HG03432 (cell line): ENCODE measurements at regions not wholly inside any gene's neighbourhood (a gene's known extent, or its start where the extent isn't known, plus 50 kb on each side); places are given as distances from the start of the nearest gene placed in this dataset.

ENCODE experiments used
- ATAC-seq: cut with Tn5 transposase; IDR thresholded peaks from one replicate; pipeline ENCODE4 v1.9.1; 2021; ENCODE audit warnings: mild to moderate bottlenecking, moderate library complexity; ENCODE audit not compliant: unreplicated experiment

DNA sequence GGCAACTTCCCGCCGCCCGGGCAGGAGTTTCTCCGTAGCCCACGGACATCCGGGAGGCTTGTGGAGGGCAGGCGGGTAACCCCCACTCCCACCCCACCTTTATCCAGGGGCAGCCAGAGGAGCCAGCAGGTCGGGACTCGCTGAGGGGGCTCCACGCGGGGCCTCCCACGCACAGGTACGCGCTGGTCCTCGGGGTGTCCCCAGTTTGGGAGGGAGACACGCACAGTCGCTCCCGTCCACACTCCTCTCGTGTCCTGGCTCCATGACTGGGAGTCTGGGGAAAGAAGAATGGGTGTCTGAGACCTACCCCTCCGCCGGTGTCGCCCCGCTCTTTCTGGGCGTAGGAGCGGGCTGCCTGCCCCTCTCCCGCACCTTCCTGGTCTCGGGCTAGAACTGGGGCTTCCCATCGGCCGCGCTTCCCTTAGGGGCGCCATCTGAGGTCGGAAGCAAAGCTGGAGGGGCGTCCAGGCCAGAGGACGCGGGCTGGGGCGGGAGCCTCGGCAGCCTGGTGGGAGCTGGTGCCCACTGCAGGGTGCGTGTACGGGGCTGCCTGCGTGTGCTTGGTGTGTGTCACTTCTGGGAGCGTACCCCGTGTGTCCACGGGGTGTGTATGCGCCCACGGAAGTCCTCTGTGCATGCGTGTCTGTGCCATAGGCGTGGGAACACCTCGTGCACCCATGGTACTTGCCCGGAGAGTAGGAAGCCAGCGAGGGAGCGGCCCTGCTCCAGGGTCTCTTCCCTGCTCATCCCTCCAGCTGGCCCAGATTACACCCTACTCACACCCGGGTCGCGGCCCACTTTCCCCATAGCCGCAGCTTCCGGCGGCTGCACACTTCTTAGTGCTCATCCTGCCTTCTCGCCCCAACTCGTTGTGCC is 73.0 kb upstream of the LEP start:
- ATAC-seq = no peak

DNA sequence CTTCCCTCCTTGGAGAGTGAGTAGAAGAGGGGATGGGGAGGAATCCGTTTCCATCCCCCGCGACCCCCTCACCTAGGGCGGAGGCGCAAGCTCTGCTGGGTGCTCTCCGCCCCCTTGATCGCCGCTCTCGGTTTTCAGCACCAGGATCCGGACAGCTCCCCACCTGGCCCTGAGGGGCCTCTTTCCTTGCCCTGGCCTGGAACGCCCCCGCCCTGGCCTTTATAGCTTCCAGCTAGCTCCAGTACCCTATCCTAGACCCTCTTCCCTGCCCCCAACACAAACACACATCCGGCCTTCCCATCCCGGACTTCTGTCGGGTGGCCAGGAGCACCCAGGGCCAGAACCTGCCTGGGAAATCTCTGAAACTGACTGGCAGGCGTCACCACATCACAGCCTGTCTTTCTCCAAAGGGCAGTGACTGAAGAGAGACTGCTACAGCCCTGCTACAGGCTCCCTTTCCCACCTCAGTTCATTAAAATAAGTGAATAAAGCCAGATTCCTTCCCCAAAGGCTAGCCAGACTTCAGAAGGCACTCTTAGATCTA is 72.3 kb upstream of the LEP start:
- ATAC-seq = no peak

DNA sequence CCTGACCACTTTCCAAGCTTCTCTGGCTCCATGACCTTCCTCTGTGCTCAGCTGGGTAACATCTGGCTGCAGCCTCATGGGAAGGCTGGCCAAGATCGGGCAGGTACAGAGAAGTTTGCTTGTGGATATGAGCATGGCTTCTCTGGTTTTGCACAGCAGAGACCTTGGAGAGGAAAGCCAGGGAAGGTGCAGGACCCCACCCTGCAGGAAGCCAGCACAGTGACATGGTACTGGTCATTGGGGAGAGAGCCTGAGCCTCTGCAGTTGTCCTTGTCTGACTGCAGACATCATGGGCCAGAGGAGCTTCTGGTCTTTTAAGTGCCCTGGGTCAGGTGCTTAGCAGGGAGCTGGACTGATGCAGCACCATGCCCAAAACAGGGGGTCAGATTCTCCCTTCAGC is 70.6 kb upstream of the LEP start:
- no peak for ATAC-seq

- ATAC-seq = no peak
Measured at GRCh38 chr7:128171342-128171918, 69.6 kb upstream of the LEP start.

DNA sequence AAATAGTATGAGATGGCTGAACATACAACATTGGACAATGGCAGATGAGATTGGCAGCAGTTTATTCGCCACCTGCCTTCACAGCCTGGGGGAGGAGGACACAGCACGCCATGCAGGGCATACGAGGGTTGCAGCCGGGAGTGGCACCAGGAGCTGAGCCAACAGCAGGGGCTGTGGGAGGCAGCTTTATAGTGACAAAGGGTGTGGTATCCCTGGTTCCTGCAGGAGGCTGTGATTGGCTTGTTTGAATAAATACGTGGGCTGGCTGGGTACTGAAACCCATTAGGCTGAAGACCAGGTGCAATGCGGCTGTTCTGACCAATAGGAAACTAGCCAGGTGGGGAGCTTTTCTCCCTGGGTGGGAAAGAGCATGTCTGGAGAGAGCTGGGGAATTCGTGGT is 68.9 kb upstream of the LEP start:
- ATAC-seq = no peak

- ATAC-seq = peak; percentile 63
Measured at GRCh38 chr7:128172963-128173362, 68.1 kb upstream of the LEP start.

DNA sequence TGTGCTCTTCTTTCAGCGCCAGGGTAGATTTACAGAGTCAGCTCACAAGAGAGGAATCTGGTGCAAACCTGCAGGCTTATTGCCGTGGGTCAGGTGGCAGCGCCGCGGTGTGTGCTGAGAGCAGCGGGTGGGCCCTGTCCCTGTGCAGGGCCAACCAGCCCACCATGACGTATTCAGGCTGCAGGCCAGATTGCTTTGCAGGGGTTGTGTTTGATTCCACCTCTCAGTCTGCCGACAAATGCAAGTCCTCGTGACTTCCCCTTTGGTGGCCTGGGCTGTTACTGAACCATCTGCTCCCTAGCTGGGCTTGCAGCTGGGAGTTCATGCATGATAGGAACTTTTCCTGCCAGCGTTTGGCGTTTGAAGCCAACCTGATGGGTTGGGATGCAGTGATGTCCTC is 66.7 kb upstream of the LEP start:
- no peak for ATAC-seq

DNA sequence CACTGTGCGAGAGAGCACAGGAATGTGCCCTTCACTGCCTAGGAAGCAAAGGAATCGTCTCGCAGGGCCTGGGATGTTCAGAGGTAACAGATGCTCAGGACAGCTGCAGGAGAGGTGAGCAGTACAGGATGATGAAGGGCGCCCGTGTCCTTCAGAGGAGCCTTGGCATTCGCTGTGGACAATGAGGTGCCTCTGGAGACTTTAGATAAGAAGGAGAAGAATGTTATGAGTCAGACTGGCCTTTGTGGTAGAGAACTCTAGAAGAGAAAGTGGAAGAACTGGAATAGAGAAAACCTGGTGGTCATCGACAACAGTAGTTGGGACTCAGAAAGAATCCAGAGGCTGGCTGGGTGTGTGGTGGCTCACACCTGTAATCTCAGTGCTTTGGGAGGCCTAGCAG is 64.4 kb upstream of the LEP start:
- no peak for ATAC-seq

DNA sequence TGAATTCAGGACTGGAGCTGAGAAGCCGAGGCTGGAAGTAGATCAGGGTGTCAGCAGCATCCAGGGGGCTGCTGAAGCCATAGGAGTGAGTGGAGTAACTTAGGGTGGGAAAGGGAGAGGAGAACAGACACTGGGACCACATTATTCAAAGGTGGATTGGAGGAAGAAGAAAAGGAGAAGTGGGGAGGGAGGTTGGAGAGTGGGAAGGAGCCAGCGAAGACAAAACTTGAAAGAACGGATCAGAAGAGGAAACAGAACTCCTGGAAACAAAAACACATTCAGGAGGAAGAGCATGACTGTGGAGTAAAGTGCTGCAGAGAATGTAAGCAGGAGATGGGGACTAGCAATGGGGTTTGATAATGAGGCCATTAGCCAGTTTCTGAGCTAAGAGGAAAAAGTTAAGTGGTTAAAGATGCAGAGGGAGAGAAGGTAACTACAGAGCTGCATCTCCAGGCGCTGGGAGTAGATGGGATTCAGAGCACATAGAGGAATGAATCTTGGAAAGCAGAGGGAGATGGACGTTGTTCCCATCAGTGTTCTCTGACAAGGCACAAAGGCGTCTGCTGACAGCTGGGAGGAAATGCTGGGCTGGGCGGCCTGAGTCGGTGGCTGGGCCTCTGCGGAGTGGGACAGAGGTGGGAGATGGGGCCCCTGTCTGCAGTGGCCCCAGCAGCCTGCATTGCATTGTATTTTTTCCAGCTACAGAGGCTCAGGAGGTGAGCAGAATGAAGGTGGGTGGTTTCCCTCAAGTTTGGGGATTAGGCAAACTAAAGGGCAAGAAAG is 63.1 kb upstream of the LEP start:
- ATAC-seq = no peak

DNA sequence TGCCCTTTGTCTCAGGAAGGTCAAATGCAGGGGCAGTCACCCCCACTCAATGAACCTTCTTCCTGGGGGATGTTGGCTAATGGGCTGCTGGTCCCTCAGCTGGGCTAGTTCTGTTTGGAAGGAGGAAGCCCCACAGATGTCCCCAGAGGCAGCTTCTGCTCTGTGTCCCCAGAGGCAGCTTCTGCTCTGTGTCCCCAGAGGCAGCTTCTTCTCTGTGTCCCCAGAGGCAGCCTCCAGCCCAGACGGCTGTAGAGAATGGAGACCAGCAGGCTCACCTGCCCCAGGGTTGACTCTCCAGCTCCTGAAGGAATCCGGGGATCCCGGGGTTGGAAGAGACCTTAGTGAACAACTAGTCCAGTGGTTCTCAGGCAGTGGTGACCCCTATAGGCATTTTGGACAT is 62.5 kb upstream of the LEP start:
- ATAC-seq = peak; percentile 62

- no peak for ATAC-seq
Measured at GRCh38 chr7:128188396-128189230, 52.5 kb upstream of the LEP start.

- ATAC-seq = no peak
Measured at GRCh38 chr7:128189231-128189930, 51.7 kb upstream of the LEP start.

DNA sequence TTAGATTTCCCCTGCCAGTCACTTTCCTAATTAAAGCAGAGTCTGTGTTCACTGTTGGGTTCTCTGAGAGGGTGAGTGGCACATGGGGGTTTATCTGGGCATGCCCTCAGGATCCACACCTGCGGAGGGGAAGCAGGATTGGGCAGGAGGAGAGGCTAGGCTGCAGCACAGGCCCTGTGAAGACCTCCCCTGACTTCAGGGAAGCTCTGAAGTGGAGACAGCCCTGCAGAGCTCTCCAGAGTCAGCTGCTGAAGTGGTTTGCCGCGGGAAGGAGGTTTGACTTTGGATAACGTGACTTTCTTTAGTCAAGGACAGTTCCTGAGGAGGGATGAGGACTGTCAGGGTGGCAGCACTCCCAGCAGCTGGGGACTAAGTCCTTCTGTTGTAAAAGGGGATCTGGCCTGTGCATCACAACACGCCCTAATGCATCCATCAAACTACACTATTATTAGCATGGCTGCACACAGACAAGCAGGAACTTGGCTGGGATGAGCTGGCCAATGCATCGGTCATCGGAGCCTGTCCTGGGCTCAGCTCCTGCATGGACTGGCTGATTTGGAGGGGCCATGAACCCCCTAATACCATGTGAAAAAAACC is 50.9 kb upstream of the LEP start:
- ATAC-seq = no peak

GRCh38 chr7:128191136-128191844 is 49.8 kb upstream of the LEP start:
- ATAC-seq = no peak
